Ovary (tissue), 7 donors: ENCODE measurements at regions not wholly inside any gene's neighbourhood (a gene's known extent, or its start where the extent isn't known, plus 50 kb on each side); places are given as distances from the start of the nearest gene placed in this dataset.
"Not testable (repeated sequence)": the region's sequence is repeated elsewhere in the genome, so short reads cannot be mapped to it uniquely, and the experiment has no call there.

Source experiments
- DNase-seq, 5 donors: peaks; one replicate each; pipeline ENCODE4 v3.0.0-alpha.2; 2019 to 2020
- H3K27ac ChIP-seq, 2 donors: fragments of 200-600 bp; one replicate each; pipeline versions ENCODE4 v1.5.1 to v1.8.0; 2019 to 2022
- H3K27me3 ChIP-seq: fragments of 200-600 bp; one replicate; pipeline ENCODE4 v1.8.0; 2022
- H3K36me3 ChIP-seq: fragments of 200-600 bp; sonication (generic); one replicate; pipeline ENCODE4 v1.5.1; 2019
- H3K4me1 ChIP-seq: one replicate; pipeline ENCODE4 v1.8.1; 2013; ENCODE audit warnings: mild to moderate bottlenecking, moderate library complexity; ENCODE audit not compliant: insufficient read depth
- H3K4me3 ChIP-seq: fragments of 200-600 bp; sonication (generic); one replicate; pipeline ENCODE4 v1.5.1; 2017
- H3K9me3 ChIP-seq, 2 donors: fragments of 200-600 bp in 1 of 2; sonication (generic) in 1 of 2; one replicate each; pipeline versions ENCODE4 v1.5.1 to v1.8.1; 2013 to 2019; ENCODE audit warnings: mild to moderate bottlenecking in 1 of 2, moderate library complexity in 1 of 2
- CTCF ChIP-seq, 3 donors: fragments of 450-650 bp in 2 of 3; fragments of 200-600 bp in 1 of 3; IDR thresholded peaks; one replicate each; pipeline versions ENCODE4 v1.5.1 to v1.8.0; 2016 to 2022; ENCODE audit warnings: antibody characterized with exemption in 3 of 3, mild to moderate bottlenecking in 1 of 3
- EP300 ChIP-seq: sonication (generic); formaldehyde crosslinking; IDR thresholded peaks from one replicate; pipeline ENCODE4 v1.6.1; 2017; ENCODE audit warnings: antibody characterized with exemption
- POLR2A ChIP-seq: fragments of 450-650 bp; IDR thresholded peaks from one replicate; pipeline ENCODE4 v1.6.1; 2017; ENCODE audit warnings: antibody characterized with exemption, mild to moderate bottlenecking, moderate library complexity
- WGBS, 3 donors: extraction: QIAGEN DNeasy Blood & Tissue Kit in 1 of 3; methylation state at CpG; one replicate each; pipeline versions ENCODE4 v1.1.5 to v1.1.7; 2013 to 2017; 5-methylcytosine and 5-hydroxymethylcytosine counted together
- intact Hi-C, 4 donors: fragments of 100-400 bp; cut with DNase I; formaldehyde crosslinking; loops; one replicate each; pipeline versions ENCODE4 v1.11.0 to v1.15.1; 2022 to 2023
- donor health status: DM: no; HTN: no; CAD: no; lungs with moderate emphysema.
- donor health status: DM: no; HTN: no; CAD: no.
- donor health status: Bipolar disorder and iron deficiency.
- donor health status: DM: no; HTN: no; CAD: no.
- donor health status: DM: yes; HTN: yes; CAD: no.

- no peak for DNase-seq
- no peak overlapping the region for H3K4me3 ChIP-seq
- TF ChIP-seq EP300 (no peak), CTCF (IDR thresholded peaks at IDR 0.05) (no peak), POLR2A (no peak)
- no peaks in the 10 kb centered on the region for H3K36me3 ChIP-seq
- H3K4me1 ChIP-seq = no peaks in the 10 kb centered on the region
- no peak overlapping the region for H3K27ac ChIP-seq
- intact Hi-C loops = no loop called here
- 56 to 69% (median 61%) methylated on average over 3 of the region's 3 CpGs for WGBS, 3 donors
- no peaks in the 10 kb centered on the region for H3K9me3 ChIP-seq
- H3K27me3 ChIP-seq = no peaks in the 10 kb centered on the region
Observed at GRCh38 chr2:103179798-103180197, 418.0 kb downstream of the TMEM182 start.

GRCh38 chr2:103183061-103183460, 421.2 kb downstream of the TMEM182 start:
- Histone ChIP-seq H3K4me1 (no peaks in the 10 kb centered on the region), H3K27ac (no peak overlapping the region), H3K4me3 (no peak overlapping the region), H3K27me3 (no peaks in the 10 kb centered on the region), H3K9me3 (no peaks in the 10 kb centered on the region), H3K36me3 (no peaks in the 10 kb centered on the region)
- no peak for TF ChIP-seq EP300
- intact Hi-C loops = no loop called here
- DNase-seq = no peak
- WGBS, 3 donors = 75 to 84% (median 82%) methylated on average over 1 of the region's 1 CpG

- Histone ChIP-seq H3K36me3 (no peaks in the 10 kb centered on the region), H3K27ac (no peak overlapping the region), H3K4me3 (no peak overlapping the region), H3K9me3 (no peaks in the 10 kb centered on the region), H3K27me3 (no peaks in the 10 kb centered on the region), H3K4me1 (no peaks in the 10 kb centered on the region)
- WGBS, 3 donors = 69 to 81% (median 77%) methylated on average over 3 of the region's 3 CpGs
- intact Hi-C loops = no loop called here
- DNase-seq = no peak
- TF ChIP-seq CTCF (IDR thresholded peaks at IDR 0.05) = no peak
- no peak for TF ChIP-seq EP300
Observed at GRCh38 chr2:103196802-103197201, 435.0 kb downstream of the TMEM182 start.

- H3K9me3 ChIP-seq, H3K4me3 ChIP-seq, DNase-seq, H3K4me1 ChIP-seq, H3K36me3 ChIP-seq, H3K27me3 ChIP-seq, intact Hi-C loops, H3K27ac ChIP-seq: not testable (repeated sequence)
- WGBS, 3 donors = 68 to 70% (median 68%) methylated on average over 4 of the region's 4 CpGs
Observed at GRCh38 chr2:103200774-103201173, 438.9 kb downstream of the TMEM182 start.

GRCh38 chr2:103208916-103209315, 447.1 kb downstream of the TMEM182 start:
- WGBS, 3 donors = 52 to 58% (median 57%) methylated on average over 3 of the region's 3 CpGs
- no peaks in the 10 kb centered on the region for H3K4me1 ChIP-seq
- H3K9me3 ChIP-seq = no peaks in the 10 kb centered on the region
- intact Hi-C loops = no loop called here
- no peak overlapping the region for H3K4me3 ChIP-seq
- no peak for DNase-seq
- no peaks in the 10 kb centered on the region for H3K27me3 ChIP-seq
- H3K27ac ChIP-seq = no peak overlapping the region
- no peaks in the 10 kb centered on the region for H3K36me3 ChIP-seq
- TF ChIP-seq CTCF (IDR thresholded peaks at IDR 0.05) (no peak), POLR2A (no peak), EP300 (no peak)

- no peak overlapping the region for H3K27ac ChIP-seq
- TF ChIP-seq POLR2A (no peak), CTCF (IDR thresholded peaks at IDR 0.05) (no peak), EP300 (no peak)
- intact Hi-C loops = no loop called here
- no peak overlapping the region for H3K4me3 ChIP-seq
- WGBS, 3 donors = 61 to 74% (median 73%) methylated on average over 3 of the region's 3 CpGs
- no peaks in the 10 kb centered on the region for H3K36me3 ChIP-seq
- DNase-seq = no peak
- no peaks in the 10 kb centered on the region for H3K4me1 ChIP-seq
- H3K27me3 ChIP-seq = no peaks in the 10 kb centered on the region
- no peaks in the 10 kb centered on the region for H3K9me3 ChIP-seq
Observed at GRCh38 chr2:103213028-103213542, 451.3 kb downstream of the TMEM182 start.
